Astrocyte of the spinal cord (primary cell): ENCODE measurements at regions not wholly inside any gene's neighbourhood (a gene's known extent, or its start where the extent isn't known, plus 50 kb on each side); places are given as distances from the start of the nearest gene placed in this dataset.

Experiments
- DNase-seq: peaks from one replicate; pipeline ENCODE4 v3.0.0; 2011; ENCODE audit warnings: low read depth, low spot score
- H3K4me3 ChIP-seq: 2 replicates; pipeline ENCODE4 v1.5.1; 2011; ENCODE audit warnings: low read depth, mild to moderate bottlenecking, low read length, moderate library complexity
- CTCF ChIP-seq: IDR thresholded peaks from 2 replicates; pipeline ENCODE4 v1.5.1; 2012; ENCODE audit warnings: low read depth, mild to moderate bottlenecking, low read length, inconsistent platforms
- in situ Hi-C: cut with HindIII; loops from 2 replicates; pipeline ENCODE4 v1.10.0; 2017; ENCODE audit warnings: low sequenced_read_pairs

- in situ Hi-C loops, result no loop called here
- no peak for DNase-seq
- no peak for TF ChIP-seq CTCF
- H3K4me3 ChIP-seq, result no peak overlapping the region
Observed at GRCh38 chr4:95898226-95898625, 58.3 kb downstream of the PDHA2 start.

- DNase-seq, result no peak
- in situ Hi-C loops, result no loop called here
- H3K4me3 ChIP-seq, result no peak overlapping the region
- TF ChIP-seq CTCF, result no peak
Observed at GRCh38 chr4:95909211-95909610, 69.3 kb downstream of the PDHA2 start.

GRCh38 chr4:95910749-95911148 lies 70.9 kb downstream of the PDHA2 start:
- no peak for TF ChIP-seq CTCF
- DNase-seq, result no peak
- in situ Hi-C loops, result no loop called here
- H3K4me3 ChIP-seq, result no peak overlapping the region

GRCh38 chr4:95921470-95921869 lies 81.6 kb downstream of the PDHA2 start:
- DNase-seq, result no peak
- no peak for TF ChIP-seq CTCF
- no peak overlapping the region for H3K4me3 ChIP-seq
- in situ Hi-C loops, result no loop called here

GRCh38 chr4:95929448-95930064 lies 89.7 kb downstream of the PDHA2 start:
- TF ChIP-seq CTCF, result no peak
- in situ Hi-C loops, result no loop called here
- H3K4me3 ChIP-seq, result no peak overlapping the region

GRCh38 chr4:95939141-95939540 lies 99.2 kb downstream of the PDHA2 start:
- in situ Hi-C loops, result no loop called here
- no peak for TF ChIP-seq CTCF
- DNase-seq, result no peak
- no peak overlapping the region for H3K4me3 ChIP-seq

More at GRCh38 chr4:95929448-95930064, 89.7 kb downstream of the PDHA2 start:
- peak; percentile 33 for DNase-seq
